Nephron progenitor cell (in vitro differentiated cells): ENCODE measurements at regions not wholly inside any gene's neighbourhood (a gene's known extent, or its start where the extent isn't known, plus 50 kb on each side); places are given as distances from the start of the nearest gene placed in this dataset.

ENCODE experiments used
- DNase-seq: peaks from one replicate; pipeline ENCODE4 v3.0.0; 2021
- H3K27ac Mint-ChIP-seq: 2 replicates; pipeline ENCODE4 v1.8.0; 2021; ENCODE audit warnings: mild to moderate bottlenecking, moderate library complexity, mixed read lengths
- H3K27me3 Mint-ChIP-seq: 2 replicates; pipeline ENCODE4 v1.8.0; 2021; ENCODE audit warnings: mild to moderate bottlenecking, low read depth, mixed read lengths; ENCODE audit not compliant: poor library complexity
- H3K36me3 Mint-ChIP-seq: 2 replicates; pipeline ENCODE4 v1.8.0; 2021; ENCODE audit warnings: low read depth, mixed read lengths
- H3K4me1 Mint-ChIP-seq: 2 replicates; pipeline ENCODE4 v1.8.0; 2021; ENCODE audit warnings: mixed read lengths
- H3K4me3 Mint-ChIP-seq: 2 replicates; pipeline ENCODE4 v1.8.0; 2021; ENCODE audit warnings: mild to moderate bottlenecking, moderate library complexity, mixed read lengths
- H3K9me3 Mint-ChIP-seq: 2 replicates; pipeline ENCODE4 v1.8.0; 2021; ENCODE audit warnings: mild to moderate bottlenecking, moderate library complexity, mixed read lengths
- TF ChIP-seq, protein P1 (sequence below): fragments of 200-600 bp; sonication (generic); IDR thresholded peaks from 2 replicates; pipeline ENCODE4 v1.5.0; 2021; ENCODE audit warnings: antibody characterized with exemption

DNA sequence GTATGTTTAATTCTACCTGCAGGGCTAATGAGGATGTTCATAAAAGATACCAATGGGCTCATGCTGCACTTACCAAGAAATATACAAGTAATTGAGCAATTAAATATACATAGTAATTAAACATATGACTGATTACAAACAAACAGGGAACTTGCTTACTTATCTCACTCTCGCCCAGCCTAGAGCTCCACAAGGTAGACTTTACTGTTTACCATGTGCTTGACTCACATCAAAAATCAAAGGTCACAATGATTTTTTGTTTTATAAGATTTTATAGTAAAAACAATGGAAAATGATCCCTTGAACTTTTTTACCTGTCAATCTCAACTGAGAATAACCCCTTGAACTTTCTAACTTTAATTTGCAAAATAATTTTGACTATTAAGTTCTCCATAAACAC, 1395.1 kb downstream of the SUCLG1 start:
- no peaks in the 10 kb centered on the region for H3K27me3 Mint-ChIP-seq
- peaks cover 6% of the 10 kb centered on the region for H3K9me3 Mint-ChIP-seq
- no peaks in the 10 kb centered on the region for H3K36me3 Mint-ChIP-seq
- DNase-seq = no peak
- peaks cover 9% of the 10 kb centered on the region for H3K4me1 Mint-ChIP-seq
- TF ChIP-seq, protein P1, sequence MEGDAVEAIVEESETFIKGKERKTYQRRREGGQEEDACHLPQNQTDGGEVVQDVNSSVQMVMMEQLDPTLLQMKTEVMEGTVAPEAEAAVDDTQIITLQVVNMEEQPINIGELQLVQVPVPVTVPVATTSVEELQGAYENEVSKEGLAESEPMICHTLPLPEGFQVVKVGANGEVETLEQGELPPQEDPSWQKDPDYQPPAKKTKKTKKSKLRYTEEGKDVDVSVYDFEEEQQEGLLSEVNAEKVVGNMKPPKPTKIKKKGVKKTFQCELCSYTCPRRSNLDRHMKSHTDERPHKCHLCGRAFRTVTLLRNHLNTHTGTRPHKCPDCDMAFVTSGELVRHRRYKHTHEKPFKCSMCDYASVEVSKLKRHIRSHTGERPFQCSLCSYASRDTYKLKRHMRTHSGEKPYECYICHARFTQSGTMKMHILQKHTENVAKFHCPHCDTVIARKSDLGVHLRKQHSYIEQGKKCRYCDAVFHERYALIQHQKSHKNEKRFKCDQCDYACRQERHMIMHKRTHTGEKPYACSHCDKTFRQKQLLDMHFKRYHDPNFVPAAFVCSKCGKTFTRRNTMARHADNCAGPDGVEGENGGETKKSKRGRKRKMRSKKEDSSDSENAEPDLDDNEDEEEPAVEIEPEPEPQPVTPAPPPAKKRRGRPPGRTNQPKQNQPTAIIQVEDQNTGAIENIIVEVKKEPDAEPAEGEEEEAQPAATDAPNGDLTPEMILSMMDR = no peak
- no peak overlapping the region for H3K4me3 Mint-ChIP-seq
- no peak overlapping the region for H3K27ac Mint-ChIP-seq

DNA sequence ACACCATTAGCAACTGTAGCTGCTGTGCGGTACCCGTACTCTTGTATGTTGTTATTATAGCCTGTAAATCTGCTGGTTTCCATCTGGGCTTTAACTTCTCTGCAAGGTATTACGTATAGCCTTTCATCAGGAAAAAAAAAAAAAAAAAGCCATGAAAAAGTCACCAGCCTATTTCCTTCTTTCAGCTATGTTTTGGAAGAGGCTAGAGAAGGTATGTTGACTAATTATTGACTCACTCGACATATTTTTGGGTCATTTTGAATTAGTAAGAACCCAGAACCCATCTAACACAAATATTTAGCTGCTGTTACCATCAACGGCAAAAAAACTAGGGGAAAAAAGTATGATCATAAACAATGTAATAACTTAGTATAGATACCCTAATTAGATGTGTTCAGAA, 1395.6 kb downstream of the SUCLG1 start:
- DNase-seq = no peak
- no peak overlapping the region for H3K27ac Mint-ChIP-seq
- no peaks in the 10 kb centered on the region for H3K27me3 Mint-ChIP-seq
- H3K36me3 Mint-ChIP-seq = no peaks in the 10 kb centered on the region
- peaks cover 10% of the 10 kb centered on the region for H3K9me3 Mint-ChIP-seq
- H3K4me1 Mint-ChIP-seq = peaks cover 9% of the 10 kb centered on the region
- no peak overlapping the region for H3K4me3 Mint-ChIP-seq
- TF ChIP-seq, protein P1 = no peak

DNA sequence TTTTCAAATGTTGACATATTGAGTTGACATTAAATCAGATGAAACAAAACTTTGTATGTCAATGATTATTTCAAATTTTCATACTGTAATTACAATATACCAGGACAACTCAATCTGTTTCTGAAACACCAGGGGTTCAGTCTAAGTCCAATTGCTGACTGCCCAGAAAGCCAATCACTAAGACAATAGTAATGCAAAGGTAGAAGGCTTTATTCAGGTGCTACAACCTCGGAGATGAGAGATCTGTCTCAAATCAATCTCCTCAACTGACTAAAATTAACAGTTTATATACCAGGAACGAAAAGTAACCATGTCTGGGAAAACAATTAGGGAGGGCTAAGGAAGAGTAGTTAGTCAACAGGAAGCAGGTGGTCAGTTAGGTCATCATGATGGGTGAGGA, 1400.4 kb downstream of the SUCLG1 start:
- no peak for DNase-seq
- TF ChIP-seq, protein P1 = no peak
- no peaks in the 10 kb centered on the region for H3K4me1 Mint-ChIP-seq
- H3K4me3 Mint-ChIP-seq = no peak overlapping the region
- H3K27me3 Mint-ChIP-seq = no peaks in the 10 kb centered on the region
- H3K9me3 Mint-ChIP-seq = peaks cover 17% of the 10 kb centered on the region
- H3K27ac Mint-ChIP-seq = no peak overlapping the region
- H3K36me3 Mint-ChIP-seq = no peaks in the 10 kb centered on the region

DNA sequence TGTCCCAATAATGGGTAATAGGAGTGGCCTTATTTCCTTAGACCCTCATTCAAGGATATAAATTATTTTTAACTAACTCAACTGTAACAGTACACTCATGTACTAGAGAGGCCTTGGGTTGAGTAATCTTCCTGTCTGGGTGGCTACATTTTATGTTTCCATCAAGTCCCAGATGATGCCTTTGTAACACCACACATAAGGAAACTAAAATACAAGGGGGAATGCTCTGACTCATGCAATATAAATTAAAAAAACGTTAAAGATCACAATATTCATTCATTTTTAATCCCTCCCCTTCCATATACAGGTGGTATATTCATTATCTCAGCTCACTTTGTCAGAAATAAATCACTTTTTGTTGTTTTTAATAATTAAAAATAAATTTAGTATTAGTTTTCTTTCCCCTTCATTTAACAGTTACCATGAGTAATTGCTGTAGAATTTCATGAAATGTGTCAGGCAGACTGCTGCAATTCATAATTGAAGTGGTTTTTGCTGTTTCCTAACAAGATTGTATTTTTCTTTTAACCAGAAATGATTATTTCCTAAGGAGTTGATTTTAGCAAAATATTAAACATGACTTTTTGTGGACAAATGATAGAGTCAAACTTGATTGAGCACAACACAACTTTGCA, 1403.6 kb downstream of the SUCLG1 start:
- TF ChIP-seq, protein P1 = no peak
- no peak overlapping the region for H3K27ac Mint-ChIP-seq
- no peaks in the 10 kb centered on the region for H3K27me3 Mint-ChIP-seq
- no peak overlapping the region for H3K4me3 Mint-ChIP-seq
- H3K36me3 Mint-ChIP-seq = no peaks in the 10 kb centered on the region
- no peak for DNase-seq
- H3K4me1 Mint-ChIP-seq = no peaks in the 10 kb centered on the region
- peaks cover 31% of the 10 kb centered on the region for H3K9me3 Mint-ChIP-seq

DNA sequence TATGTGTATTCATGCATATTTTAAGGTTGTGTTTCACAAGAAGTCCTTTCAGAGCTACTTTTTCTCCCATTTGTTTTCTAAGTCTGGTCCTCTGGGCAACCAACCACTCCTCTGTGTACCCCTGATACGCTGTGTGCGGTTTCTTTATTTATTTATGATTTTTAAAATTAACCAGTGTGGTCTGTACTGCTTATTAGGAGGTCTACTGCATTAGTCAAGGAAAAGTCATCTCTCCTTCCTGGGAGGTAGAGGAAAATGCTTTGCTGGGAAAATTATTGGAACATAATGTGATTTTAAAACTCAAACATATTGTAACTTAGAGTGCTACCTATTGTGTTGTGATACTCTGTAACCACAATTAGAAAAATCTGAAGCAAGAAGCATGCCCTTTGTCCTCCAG, 1404.3 kb downstream of the SUCLG1 start:
- DNase-seq = no peak
- no peaks in the 10 kb centered on the region for H3K36me3 Mint-ChIP-seq
- TF ChIP-seq, protein P1 = no peak
- H3K27me3 Mint-ChIP-seq = no peaks in the 10 kb centered on the region
- H3K4me1 Mint-ChIP-seq = no peaks in the 10 kb centered on the region
- no peak overlapping the region for H3K4me3 Mint-ChIP-seq
- H3K9me3 Mint-ChIP-seq = peaks cover 31% of the 10 kb centered on the region
- no peak overlapping the region for H3K27ac Mint-ChIP-seq

DNA sequence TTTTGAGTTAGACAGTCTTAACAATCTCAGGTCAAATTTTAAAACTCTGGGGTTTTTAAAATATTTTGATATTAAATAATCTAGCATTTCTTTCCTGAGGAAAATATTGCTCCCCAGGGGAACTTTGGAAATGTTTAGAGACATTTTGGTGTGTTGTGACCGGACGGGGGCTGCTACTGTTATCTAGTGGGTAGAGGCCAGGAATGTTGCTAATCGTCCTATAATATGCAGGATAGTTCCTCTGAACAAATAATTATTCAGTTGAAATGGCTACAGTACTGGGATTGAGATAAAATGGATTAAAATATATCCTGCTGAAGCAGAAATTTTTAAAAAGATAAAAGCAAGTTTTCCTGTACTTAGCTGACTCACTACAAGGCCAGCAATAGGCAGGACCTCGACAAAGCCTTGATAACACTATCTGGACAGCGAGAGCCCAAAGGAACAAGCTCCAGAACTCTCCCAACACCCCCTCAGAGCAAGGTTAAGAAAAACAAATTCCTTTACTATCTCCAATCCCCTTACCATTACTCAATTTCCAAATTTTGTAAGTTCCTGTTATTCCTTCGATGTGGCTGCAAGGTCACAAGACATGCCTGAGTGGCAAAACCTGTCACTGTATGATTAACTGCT, 1407.4 kb downstream of the SUCLG1 start:
- TF ChIP-seq, protein P1 = no peak

More for the DNA sequence above, 1407.4 kb downstream of the SUCLG1 start:
- no peaks in the 10 kb centered on the region for H3K27me3 Mint-ChIP-seq
- peaks cover 14% of the 10 kb centered on the region for H3K9me3 Mint-ChIP-seq
- H3K27ac Mint-ChIP-seq = no peak overlapping the region
- H3K36me3 Mint-ChIP-seq = no peaks in the 10 kb centered on the region
- H3K4me1 Mint-ChIP-seq = no peaks in the 10 kb centered on the region
- H3K4me3 Mint-ChIP-seq = no peak overlapping the region
- no peak for DNase-seq
